B cell (primary cell): ENCODE measurements at regions not wholly inside any gene's neighbourhood (a gene's known extent, or its start where the extent isn't known, plus 50 kb on each side); places are given as distances from the start of the nearest gene placed in this dataset.

Source experiments
- ATAC-seq: fragments of 200-7000 bp; cut with Tn5 transposase; one replicate; pipeline ENCODE4 v1.10.0; 2021; ENCODE audit warnings: low read depth, mild to moderate bottlenecking, moderate number of reproducible peaks, moderate library complexity
- CTCF ChIA-PET: fragments of 350-600 bp; sonication (Branson Sonifier 250); formaldehyde crosslinking; loops from one replicate; lab custom pipeline; 2021; ENCODE audit warnings: antibody characterized with exemption, inconsistent platforms; lab: Charles Lee
- POLR2A ChIA-PET: fragments of 350-600 bp; sonication (Branson Sonifier 250); formaldehyde crosslinking; loops from one replicate; lab custom pipeline; 2021; ENCODE audit warnings: antibody characterized with exemption; lab: Charles Lee
- DNase-seq: peaks from one replicate; pipeline ENCODE4 v3.0.0; 2013
- H2AFZ ChIP-seq: 2 replicates; pipeline ENCODE4 v1.6.1; 2012; ENCODE audit warnings: mild to moderate bottlenecking, low read depth, low read length; ENCODE audit not compliant: insufficient read depth, poor library complexity, severe bottlenecking
- H3K27ac ChIP-seq, 2 donors: 1 replicate in 1 of 2; 2 replicates in 1 of 2; pipeline ENCODE4 v1.5.1; 2012 to 2013; ENCODE audit warnings: low read length in 2 of 2, mild to moderate bottlenecking in 2 of 2, moderate library complexity in 1 of 2
- H3K27me3 ChIP-seq, 4 experiments: fragments of 200-600 bp in 1 of 4; sonication (generic) in 1 of 4; replicated peaks in 1 of 4; 1 replicate in 2 of 4; 2 replicates in 2 of 4; pipeline versions ENCODE4 v1.6.1 to v1.7.0; 2013 to 2016; ENCODE audit warnings: low read length in 3 of 4, mild to moderate bottlenecking in 2 of 4, mixed read lengths in 1 of 4, moderate library complexity in 1 of 4; ENCODE audit not compliant: insufficient read depth in 4 of 4, control insufficient read depth in 3 of 4; ENCODE audit errors: control extremely low read depth in 1 of 4
- H3K36me3 ChIP-seq, 2 experiments: replicated peaks in 1 of 2; 1 replicate in 1 of 2; 2 replicates in 1 of 2; pipeline versions ENCODE4 v1.6.1 to v1.7.1; 2013; ENCODE audit warnings: low read length in 1 of 2; ENCODE audit not compliant: insufficient read depth in 2 of 2, control insufficient read depth in 1 of 2; ENCODE audit errors: control extremely low read depth in 1 of 2, extremely low read depth in 1 of 2
- H3K4me1 ChIP-seq, 2 donors: fragments of 200-600 bp in 1 of 2; sonication (generic) in 1 of 2; 1 replicate in 1 of 2; 2 replicates in 1 of 2; pipeline versions ENCODE4 v1.5.1 to v1.6.1; 2013 to 2017; ENCODE audit warnings: low read length in 2 of 2; ENCODE audit not compliant: control insufficient read depth in 2 of 2, insufficient read depth in 2 of 2
- H3K4me2 ChIP-seq: replicated peaks from 2 replicates; pipeline ENCODE3; 2012; ENCODE audit warnings: mild to moderate bottlenecking, low read depth, low read length; ENCODE audit not compliant: poor library complexity, severe bottlenecking
- H3K4me3 ChIP-seq, 5 experiments: fragments of 200-600 bp in 1 of 5; sonication (generic) in 1 of 5; 1 replicate in 3 of 5; 2 replicates in 2 of 5; pipeline versions ENCODE4 v1.5.1 to v1.7.0; 2011 to 2016; ENCODE audit warnings: low read length in 4 of 5, mild to moderate bottlenecking in 4 of 5, low read depth in 2 of 5, control low read depth in 1 of 5, moderate library complexity in 1 of 5; ENCODE audit not compliant: insufficient read depth in 1 of 5; ENCODE audit errors: control extremely low read depth in 1 of 5, extremely low read depth in 1 of 5
- H3K79me2 ChIP-seq: fragments of 200-600 bp; sonication (generic); one replicate; pipeline ENCODE4 v1.6.0; 2016; ENCODE audit warnings: low read length; ENCODE audit not compliant: control insufficient read depth, insufficient read depth
- H3K9ac ChIP-seq: fragments of 200-600 bp; sonication (generic); 2 replicates; pipeline ENCODE4 v1.6.1; 2017; ENCODE audit warnings: mild to moderate bottlenecking, low read length, moderate library complexity
- H3K9me3 ChIP-seq, 3 donors: one replicate each; pipeline versions ENCODE4 v1.6.1 to v1.7.1; 2013; ENCODE audit warnings: low read length in 2 of 3; ENCODE audit not compliant: control insufficient read depth in 2 of 3, insufficient read depth in 1 of 3; ENCODE audit errors: control extremely low read depth in 1 of 3
- H4K20me1 ChIP-seq: 2 replicates; pipeline ENCODE4 v1.6.0; 2012; ENCODE audit warnings: mild to moderate bottlenecking, low read length; ENCODE audit not compliant: insufficient read depth, control insufficient read depth, poor library complexity, severe bottlenecking
- H3K27ac Mint-ChIP-seq: one replicate; pipeline ENCODE4 v1.8.0; 2021; ENCODE audit warnings: mixed read lengths
- H3K27me3 Mint-ChIP-seq: one replicate; pipeline ENCODE4 v1.8.0; 2021; ENCODE audit warnings: mixed read lengths
- H3K4me1 Mint-ChIP-seq: one replicate; pipeline ENCODE4 v1.8.0; 2021; ENCODE audit warnings: mixed read lengths
- H3K4me3 Mint-ChIP-seq: one replicate; pipeline ENCODE4 v1.8.0; 2021; ENCODE audit warnings: mixed read lengths
- H3K9me3 Mint-ChIP-seq: one replicate; pipeline ENCODE4 v1.8.0; 2022; ENCODE audit warnings: mixed read lengths; ENCODE audit not compliant: insufficient read depth
- CTCF ChIP-seq: fragments of 200-600 bp; IDR thresholded peaks from one replicate; pipeline ENCODE4 v1.8.0; 2022; ENCODE audit warnings: antibody characterized with exemption, mild to moderate bottlenecking
- EZH2 ChIP-seq: IDR thresholded peaks from 2 replicates; pipeline ENCODE4 v1.6.1; 2012; ENCODE audit warnings: borderline replicate concordance, low read depth, mild to moderate bottlenecking, moderate library complexity, low read length; ENCODE audit not compliant: insufficient read depth, poor library complexity, severe bottlenecking
- WGBS: methylation state at CpG from one replicate; pipeline ENCODE4 v1.1.5; 2013; ENCODE audit warnings: missing lambda C conversion rate; ENCODE audit not compliant: insufficient coverage; 5-methylcytosine and 5-hydroxymethylcytosine counted together
- intact Hi-C: fragments of 100-400 bp; cut with micrococcal nuclease; formaldehyde crosslinking; loops from one replicate; pipeline ENCODE4 v1.10.0; 2022

- no peak overlapping the region for H3K4me3 Mint-ChIP-seq
- intact Hi-C loops = no loop called here
- H3K36me3 ChIP-seq = no peaks in the 10 kb centered on the region
- no peaks in the 10 kb centered on the region for H4K20me1 ChIP-seq
- no peaks in the 10 kb centered on the region for H3K4me1 ChIP-seq
- DNase-seq = no peak
- no peak overlapping the region for H3K9ac ChIP-seq
- H3K9me3 ChIP-seq = no peaks in the 10 kb centered on the region
- H3K27me3 Mint-ChIP-seq = no peaks in the 10 kb centered on the region
- CTCF ChIA-PET = no interaction called here
- no peak overlapping the region for H3K4me3 ChIP-seq
- H2AFZ ChIP-seq = no peak overlapping the region
- POLR2A ChIA-PET = no interaction called here
- H3K9me3 Mint-ChIP-seq = peaks cover 2% of the 10 kb centered on the region
- H3K79me2 ChIP-seq = no peaks in the 10 kb centered on the region
- no peak for TF ChIP-seq CTCF
- TF ChIP-seq EZH2 = no peak
- WGBS = no CpG with 5 or more reads among the region's 7 CpGs
- no peaks in the 10 kb centered on the region for H3K27me3 ChIP-seq
- H3K4me2 ChIP-seq = no peak overlapping the region
- no peak overlapping the region for H3K27ac ChIP-seq
- no peak overlapping the region for H3K27ac Mint-ChIP-seq
- ATAC-seq = no peak
- no peaks in the 10 kb centered on the region for H3K4me1 Mint-ChIP-seq
Measured at GRCh38 chr11:115103921-115104320, 400.3 kb downstream of the CADM1 start.

- TF ChIP-seq CTCF (no peak), EZH2 (no peak)
- Mint-ChIP-seq H3K27me3 (no peaks in the 10 kb centered on the region), H3K4me1 (no peaks in the 10 kb centered on the region), H3K27ac (no peak overlapping the region), H3K9me3 (no peaks in the 10 kb centered on the region), H3K4me3 (no peak overlapping the region)
- Histone ChIP-seq H3K9ac (no peak overlapping the region), H3K79me2 (no peaks in the 10 kb centered on the region), H3K4me2 (no peak overlapping the region), H3K27ac (no peak overlapping the region), H3K27me3 (no peaks in the 10 kb centered on the region), H2AFZ (no peak overlapping the region), H4K20me1 (no peaks in the 10 kb centered on the region), H3K9me3 (no peaks in the 10 kb centered on the region), H3K36me3 (no peaks in the 10 kb centered on the region), H3K4me3 (no peak overlapping the region), H3K4me1 (no peaks in the 10 kb centered on the region)
- ATAC-seq (no peak), DNase-seq (no peak)
- POLR2A ChIA-PET = no interaction called here
- CTCF ChIA-PET = no interaction called here
- 74% methylated on average over 8 of the region's 9 CpGs for WGBS
- intact Hi-C loops = no loop called here
Measured at GRCh38 chr11:115104851-115105453, 399.3 kb downstream of the CADM1 start.
